GM23338 (cell line): ENCODE measurements at regions not wholly inside any gene's neighbourhood (a gene's known extent, or its start where the extent isn't known, plus 50 kb on each side); places are given as distances from the start of the nearest gene placed in this dataset.

Experiments
- CTCF ChIP-seq, 2 experiments: fragments of 200-600 bp in 1 of 2; sonication (generic) in 1 of 2; conservative IDR thresholded peaks; 2 replicates each; pipeline versions ENCODE4 v1.5.1 to v1.6.1; 2016 to 2017; ENCODE audit warnings: antibody characterized with exemption in 2 of 2, low read depth in 2 of 2, mild to moderate bottlenecking in 2 of 2, moderate library complexity in 1 of 2
- EZH2 ChIP-seq: fragments of 200-600 bp; sonication (generic); IDR thresholded peaks from one replicate; pipeline ENCODE4 v1.8.0; 2017; ENCODE audit warnings: antibody characterized with exemption, mild to moderate bottlenecking, low read depth; ENCODE audit not compliant: unreplicated experiment
- EZH2phosphoT487 ChIP-seq: fragments of 200-600 bp; sonication (generic); IDR thresholded peaks from one replicate; pipeline ENCODE4 v1.8.1; 2018; ENCODE audit warnings: antibody characterized with exemption; ENCODE audit not compliant: unreplicated experiment
- POLR2AphosphoS5 ChIP-seq: IDR thresholded peaks from 2 replicates; pipeline ENCODE4 v1.6.1; 2016; ENCODE audit warnings: antibody characterized with exemption, low read depth
- TF ChIP-seq, protein P1 (sequence below): IDR thresholded peaks from one replicate; pipeline ENCODE4 v1.6.1; 2018; ENCODE audit warnings: antibody characterized with exemption; ENCODE audit not compliant: unreplicated experiment

GRCh38 chr1:227374846-227375245, 56.6 kb upstream of the CDC42BPA start:
- TF ChIP-seq CTCF (conservative IDR thresholded peaks at IDR 0.05; ENCODE audit: low read depth in 2 of 2) (no peak), POLR2AphosphoS5 (no peak), EZH2 (no peak), EZH2phosphoT487 (no peak)
- TF ChIP-seq, protein P1, sequence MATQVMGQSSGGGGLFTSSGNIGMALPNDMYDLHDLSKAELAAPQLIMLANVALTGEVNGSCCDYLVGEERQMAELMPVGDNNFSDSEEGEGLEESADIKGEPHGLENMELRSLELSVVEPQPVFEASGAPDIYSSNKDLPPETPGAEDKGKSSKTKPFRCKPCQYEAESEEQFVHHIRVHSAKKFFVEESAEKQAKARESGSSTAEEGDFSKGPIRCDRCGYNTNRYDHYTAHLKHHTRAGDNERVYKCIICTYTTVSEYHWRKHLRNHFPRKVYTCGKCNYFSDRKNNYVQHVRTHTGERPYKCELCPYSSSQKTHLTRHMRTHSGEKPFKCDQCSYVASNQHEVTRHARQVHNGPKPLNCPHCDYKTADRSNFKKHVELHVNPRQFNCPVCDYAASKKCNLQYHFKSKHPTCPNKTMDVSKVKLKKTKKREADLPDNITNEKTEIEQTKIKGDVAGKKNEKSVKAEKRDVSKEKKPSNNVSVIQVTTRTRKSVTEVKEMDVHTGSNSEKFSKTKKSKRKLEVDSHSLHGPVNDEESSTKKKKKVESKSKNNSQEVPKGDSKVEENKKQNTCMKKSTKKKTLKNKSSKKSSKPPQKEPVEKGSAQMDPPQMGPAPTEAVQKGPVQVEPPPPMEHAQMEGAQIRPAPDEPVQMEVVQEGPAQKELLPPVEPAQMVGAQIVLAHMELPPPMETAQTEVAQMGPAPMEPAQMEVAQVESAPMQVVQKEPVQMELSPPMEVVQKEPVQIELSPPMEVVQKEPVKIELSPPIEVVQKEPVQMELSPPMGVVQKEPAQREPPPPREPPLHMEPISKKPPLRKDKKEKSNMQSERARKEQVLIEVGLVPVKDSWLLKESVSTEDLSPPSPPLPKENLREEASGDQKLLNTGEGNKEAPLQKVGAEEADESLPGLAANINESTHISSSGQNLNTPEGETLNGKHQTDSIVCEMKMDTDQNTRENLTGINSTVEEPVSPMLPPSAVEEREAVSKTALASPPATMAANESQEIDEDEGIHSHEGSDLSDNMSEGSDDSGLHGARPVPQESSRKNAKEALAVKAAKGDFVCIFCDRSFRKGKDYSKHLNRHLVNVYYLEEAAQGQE = no peak
